Bronchial epithelial cell (primary cell): ENCODE measurements at regions not wholly inside any gene's neighbourhood (a gene's known extent, or its start where the extent isn't known, plus 50 kb on each side); places are given as distances from the start of the nearest gene placed in this dataset.
"Not testable (repeated sequence)": the region's sequence is repeated elsewhere in the genome, so short reads cannot be mapped to it uniquely, and the experiment has no call there.

Experiments
- DNase-seq: peaks from one replicate; pipeline ENCODE4 v3.0.0-alpha.2; 2010; ENCODE audit warnings: low read depth
- FAIRE-seq: peaks from 2 replicates; lab custom pipeline; 2011; peaks lifted over from hg19 to GRCh38; lab: Jason Lieb, UNC
- H3K27me3 ChIP-seq: 2 replicates; pipeline ENCODE4 v1.5.1; 2011; ENCODE audit warnings: low read length; ENCODE audit not compliant: control insufficient read depth, insufficient read depth
- H3K36me3 ChIP-seq: 2 replicates; pipeline ENCODE4 v1.5.1; 2011; ENCODE audit warnings: low read length; ENCODE audit not compliant: control insufficient read depth, insufficient read depth
- H3K4me3 ChIP-seq: 2 replicates; pipeline ENCODE4 v1.5.1; 2011; ENCODE audit warnings: mild to moderate bottlenecking, low read depth, low read length, control low read depth
- TF ChIP-seq, protein P1 (sequence below): IDR thresholded peaks from 2 replicates; pipeline ENCODE4 v1.5.1; 2011; ENCODE audit warnings: mild to moderate bottlenecking, moderate library complexity, low read length, control low read depth, inconsistent platforms; ENCODE audit not compliant: insufficient read depth, severe bottlenecking

- Histone ChIP-seq H3K36me3 (no peaks in the 10 kb centered on the region), H3K27me3 (no peaks in the 10 kb centered on the region), H3K4me3 (no peak overlapping the region)
- FAIRE-seq (no peak), DNase-seq (peak; percentile 78)
- TF ChIP-seq, protein P1, sequence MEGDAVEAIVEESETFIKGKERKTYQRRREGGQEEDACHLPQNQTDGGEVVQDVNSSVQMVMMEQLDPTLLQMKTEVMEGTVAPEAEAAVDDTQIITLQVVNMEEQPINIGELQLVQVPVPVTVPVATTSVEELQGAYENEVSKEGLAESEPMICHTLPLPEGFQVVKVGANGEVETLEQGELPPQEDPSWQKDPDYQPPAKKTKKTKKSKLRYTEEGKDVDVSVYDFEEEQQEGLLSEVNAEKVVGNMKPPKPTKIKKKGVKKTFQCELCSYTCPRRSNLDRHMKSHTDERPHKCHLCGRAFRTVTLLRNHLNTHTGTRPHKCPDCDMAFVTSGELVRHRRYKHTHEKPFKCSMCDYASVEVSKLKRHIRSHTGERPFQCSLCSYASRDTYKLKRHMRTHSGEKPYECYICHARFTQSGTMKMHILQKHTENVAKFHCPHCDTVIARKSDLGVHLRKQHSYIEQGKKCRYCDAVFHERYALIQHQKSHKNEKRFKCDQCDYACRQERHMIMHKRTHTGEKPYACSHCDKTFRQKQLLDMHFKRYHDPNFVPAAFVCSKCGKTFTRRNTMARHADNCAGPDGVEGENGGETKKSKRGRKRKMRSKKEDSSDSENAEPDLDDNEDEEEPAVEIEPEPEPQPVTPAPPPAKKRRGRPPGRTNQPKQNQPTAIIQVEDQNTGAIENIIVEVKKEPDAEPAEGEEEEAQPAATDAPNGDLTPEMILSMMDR, result no peak
Measured at GRCh38 chr2:187774551-187775071, 220.4 kb upstream of the TFPI start.

- H3K27me3 ChIP-seq, result no peaks in the 10 kb centered on the region
- H3K4me3 ChIP-seq, result no peak overlapping the region
- DNase-seq (peak; percentile 83), FAIRE-seq (no peak)
- TF ChIP-seq, protein P1, result no peak
- H3K36me3 ChIP-seq, result no peaks in the 10 kb centered on the region
Measured at GRCh38 chr2:187775196-187775595, 221.0 kb upstream of the TFPI start.

- Histone ChIP-seq H3K36me3 (no peaks in the 10 kb centered on the region), H3K4me3 (no peak overlapping the region), H3K27me3 (no peaks in the 10 kb centered on the region)
- DNase-seq (peak; percentile 46), FAIRE-seq (no peak)
- TF ChIP-seq, protein P1, result no peak
Measured at GRCh38 chr2:187775651-187776050, 221.4 kb upstream of the TFPI start.

- FAIRE-seq, result no peak
- Histone ChIP-seq H3K27me3 (no peaks in the 10 kb centered on the region), H3K36me3 (no peaks in the 10 kb centered on the region), H3K4me3 (no peak overlapping the region)
- DNase-seq, result no peak
- TF ChIP-seq, protein P1, result no peak
Measured at GRCh38 chr2:187782301-187782700, 228.1 kb upstream of the TFPI start.

DNA sequence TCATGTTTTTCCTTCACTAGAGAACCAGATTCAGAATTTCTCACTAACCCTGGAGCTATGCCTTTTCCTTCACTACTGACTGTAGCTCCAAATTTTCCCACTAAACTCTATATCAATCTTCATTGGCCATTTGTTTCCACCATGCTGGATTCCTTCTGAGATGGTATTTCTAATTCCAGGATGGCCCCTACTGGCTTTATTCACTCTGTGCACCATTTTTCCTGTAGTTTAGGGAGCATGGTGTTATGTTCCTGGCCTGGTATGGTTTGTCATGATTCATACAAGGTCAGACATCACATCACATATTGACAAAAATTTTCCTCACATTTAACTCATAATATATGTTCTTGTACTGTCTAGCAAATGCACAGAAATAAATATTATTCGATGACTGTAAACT lies 229.2 kb upstream of the TFPI start:
- DNase-seq (peak; percentile 12), FAIRE-seq (no peak)
- H3K27me3 ChIP-seq, result no peaks in the 10 kb centered on the region
- H3K4me3 ChIP-seq, result no peak overlapping the region
- no peaks in the 10 kb centered on the region for H3K36me3 ChIP-seq
- TF ChIP-seq, protein P1, result no peak

DNA sequence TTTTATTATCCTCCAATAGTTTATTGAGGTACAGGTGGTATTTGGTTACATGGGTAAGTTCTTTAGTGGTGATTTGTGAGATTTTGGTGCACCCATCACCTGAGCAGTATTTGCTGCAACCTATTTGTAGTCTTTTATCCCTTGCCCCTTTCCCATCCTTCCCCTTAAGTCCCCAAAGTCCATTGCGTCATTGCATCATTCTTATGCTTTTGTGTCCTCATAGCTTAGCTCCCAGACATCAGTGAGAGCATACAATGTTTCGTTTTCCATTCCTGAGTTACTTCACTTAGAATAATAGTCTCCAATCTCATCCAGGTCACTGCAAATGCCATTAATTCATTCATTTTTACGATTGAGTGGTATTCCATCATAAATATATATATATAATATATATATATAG lies 229.9 kb upstream of the TFPI start:
- H3K27me3 ChIP-seq, H3K4me3 ChIP-seq, H3K36me3 ChIP-seq, DNase-seq, FAIRE-seq: not testable (repeated sequence)
